ENCODE measurements at regions not wholly inside any gene's neighbourhood (a gene's known extent, or its start where the extent isn't known, plus 50 kb on each side); places are given as distances from the start of the nearest gene placed in this dataset.

DNA sequence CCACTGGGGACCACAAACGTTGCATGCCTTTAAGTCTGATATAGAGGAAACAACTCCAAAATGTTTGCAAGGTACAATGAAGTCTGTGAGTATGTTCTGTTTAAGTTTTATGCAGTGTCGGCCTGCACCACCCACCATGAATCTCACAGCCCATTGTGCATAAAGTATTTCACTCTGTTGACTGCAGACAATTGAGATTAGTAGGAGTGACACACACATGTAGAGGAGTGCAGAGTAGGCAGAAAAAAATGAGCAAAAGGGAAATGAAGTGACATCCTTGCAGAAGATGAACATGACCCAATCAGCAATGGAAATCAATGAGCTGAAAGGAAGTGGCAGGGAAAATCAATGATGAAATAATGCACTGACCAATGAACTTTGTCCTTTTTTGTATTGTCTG is 315.6 kb upstream of the PTPRD start:
- TF ChIP-seq, protein P1, sequence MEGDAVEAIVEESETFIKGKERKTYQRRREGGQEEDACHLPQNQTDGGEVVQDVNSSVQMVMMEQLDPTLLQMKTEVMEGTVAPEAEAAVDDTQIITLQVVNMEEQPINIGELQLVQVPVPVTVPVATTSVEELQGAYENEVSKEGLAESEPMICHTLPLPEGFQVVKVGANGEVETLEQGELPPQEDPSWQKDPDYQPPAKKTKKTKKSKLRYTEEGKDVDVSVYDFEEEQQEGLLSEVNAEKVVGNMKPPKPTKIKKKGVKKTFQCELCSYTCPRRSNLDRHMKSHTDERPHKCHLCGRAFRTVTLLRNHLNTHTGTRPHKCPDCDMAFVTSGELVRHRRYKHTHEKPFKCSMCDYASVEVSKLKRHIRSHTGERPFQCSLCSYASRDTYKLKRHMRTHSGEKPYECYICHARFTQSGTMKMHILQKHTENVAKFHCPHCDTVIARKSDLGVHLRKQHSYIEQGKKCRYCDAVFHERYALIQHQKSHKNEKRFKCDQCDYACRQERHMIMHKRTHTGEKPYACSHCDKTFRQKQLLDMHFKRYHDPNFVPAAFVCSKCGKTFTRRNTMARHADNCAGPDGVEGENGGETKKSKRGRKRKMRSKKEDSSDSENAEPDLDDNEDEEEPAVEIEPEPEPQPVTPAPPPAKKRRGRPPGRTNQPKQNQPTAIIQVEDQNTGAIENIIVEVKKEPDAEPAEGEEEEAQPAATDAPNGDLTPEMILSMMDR (conservative IDR thresholded peaks at IDR 0.05; ENCODE audit: low read depth, low read length) = no peak
- H3K4me3 ChIP-seq (ENCODE audit: low read length) = no peak overlapping the region
- no peak for DNase-seq (ENCODE audit: low read depth)

DNA sequence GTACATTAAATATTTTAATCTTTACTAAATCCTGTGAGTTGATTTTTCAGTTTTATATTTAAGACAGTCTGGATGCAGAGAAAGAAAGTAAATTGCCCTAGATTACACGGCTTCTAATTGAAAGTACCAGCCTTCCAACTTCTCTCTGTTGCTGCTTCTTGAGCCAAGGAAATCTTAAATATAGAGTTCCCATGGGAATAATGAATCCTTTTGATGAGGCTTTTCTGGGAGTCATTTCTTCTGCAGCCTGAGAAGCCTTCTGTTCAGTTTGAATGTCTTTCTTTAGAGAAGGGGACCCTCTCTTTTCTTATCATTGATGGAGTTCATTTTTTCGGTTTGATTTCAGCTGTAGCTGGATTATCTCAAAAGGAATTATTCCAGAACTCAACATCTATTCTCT is 317.3 kb upstream of the PTPRD start:
- DNase-seq (ENCODE audit: low read depth) = no peak
- no peak overlapping the region for H3K4me3 ChIP-seq (ENCODE audit: low read length)
- TF ChIP-seq, protein P1 (conservative IDR thresholded peaks at IDR 0.05; ENCODE audit: low read depth, low read length) = no peak

DNA sequence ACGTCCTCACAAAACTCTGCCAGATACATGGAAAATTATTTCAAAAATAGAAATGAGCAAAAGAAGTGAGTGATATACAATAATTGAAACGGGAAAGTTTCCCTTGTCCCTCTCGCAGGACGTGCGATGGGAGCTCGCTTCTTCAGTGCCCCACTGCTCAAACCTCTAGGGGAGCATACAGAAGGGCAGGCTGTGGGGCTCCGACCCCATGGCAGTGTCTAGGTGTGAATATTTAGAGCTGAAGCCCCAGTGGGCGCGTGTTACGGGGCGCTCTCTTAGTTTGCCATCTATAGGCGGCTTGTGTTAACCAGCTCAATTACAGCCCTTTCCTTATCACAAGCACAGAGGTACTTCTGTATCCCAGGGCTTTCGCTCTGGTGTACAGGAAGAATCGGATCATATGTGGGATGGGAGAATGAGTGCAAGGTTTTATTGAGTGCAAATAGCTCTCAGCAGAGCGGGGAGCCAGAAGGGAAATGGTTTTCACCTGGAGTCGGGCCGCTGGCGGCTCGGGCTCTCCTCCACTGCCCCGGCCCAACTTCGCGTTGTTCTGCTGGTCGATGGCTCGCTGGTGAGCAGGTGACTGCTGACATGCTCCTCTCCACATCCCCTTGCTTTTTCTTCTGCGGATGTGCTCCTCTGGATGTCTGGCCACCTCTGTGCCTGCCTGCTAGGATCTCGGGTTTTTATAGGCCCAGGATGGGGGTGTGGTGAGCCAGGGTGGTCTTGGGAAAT is 334.0 kb upstream of the PTPRD start:
- no peak overlapping the region for H3K4me3 ChIP-seq (ENCODE audit: low read length)
- TF ChIP-seq, protein P1 (conservative IDR thresholded peaks at IDR 0.05; ENCODE audit: low read depth, low read length) = no peak
- DNase-seq (ENCODE audit: low read depth) = no peak

DNA sequence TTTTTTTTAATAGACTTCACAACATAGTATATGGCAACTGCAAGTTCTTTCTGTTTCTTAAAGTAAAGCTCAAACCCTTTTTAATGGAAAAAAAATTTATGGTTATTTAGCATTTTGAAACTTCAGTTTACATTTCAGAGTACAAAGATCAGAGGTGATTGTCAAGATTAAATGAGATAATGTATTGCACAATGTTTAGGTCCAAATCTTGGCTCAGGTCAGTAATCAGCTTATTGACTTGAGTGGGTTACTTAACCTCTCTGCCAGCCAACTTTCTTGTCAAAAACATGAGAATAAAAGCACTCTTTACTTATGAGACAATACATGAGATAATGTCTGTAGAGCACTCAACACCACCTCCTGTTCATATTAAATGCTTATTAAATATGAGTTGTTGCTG is 345.1 kb upstream of the PTPRD start:
- TF ChIP-seq, protein P1 (conservative IDR thresholded peaks at IDR 0.05; ENCODE audit: low read depth, low read length) = no peak
- no peak overlapping the region for H3K4me3 ChIP-seq (ENCODE audit: low read length)
- DNase-seq (ENCODE audit: low read depth) = peak; percentile 6

DNA sequence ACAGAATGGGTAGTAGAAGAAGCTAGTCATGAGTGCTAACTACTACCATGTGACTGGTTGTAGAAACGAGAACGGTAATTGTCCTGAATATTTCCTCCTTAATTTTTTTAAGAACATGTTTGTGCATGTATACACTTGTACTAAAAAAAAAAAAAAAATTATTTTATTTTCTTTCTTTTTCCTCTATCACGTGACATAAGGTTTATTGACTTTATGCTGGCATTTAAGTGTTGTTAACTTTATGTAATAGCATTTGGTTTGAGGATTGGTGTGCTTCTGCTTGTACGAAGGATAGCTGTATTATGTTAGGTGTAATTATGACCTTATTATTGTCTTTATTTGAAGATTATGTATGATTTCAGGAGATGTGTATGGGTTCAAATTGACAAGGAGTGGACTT is 349.1 kb upstream of the PTPRD start:
- TF ChIP-seq, protein P1 (conservative IDR thresholded peaks at IDR 0.05; ENCODE audit: low read depth, low read length) = no peak
- no peak overlapping the region for H3K4me3 ChIP-seq (ENCODE audit: low read length)
- no peak for DNase-seq (ENCODE audit: low read depth)

DNA sequence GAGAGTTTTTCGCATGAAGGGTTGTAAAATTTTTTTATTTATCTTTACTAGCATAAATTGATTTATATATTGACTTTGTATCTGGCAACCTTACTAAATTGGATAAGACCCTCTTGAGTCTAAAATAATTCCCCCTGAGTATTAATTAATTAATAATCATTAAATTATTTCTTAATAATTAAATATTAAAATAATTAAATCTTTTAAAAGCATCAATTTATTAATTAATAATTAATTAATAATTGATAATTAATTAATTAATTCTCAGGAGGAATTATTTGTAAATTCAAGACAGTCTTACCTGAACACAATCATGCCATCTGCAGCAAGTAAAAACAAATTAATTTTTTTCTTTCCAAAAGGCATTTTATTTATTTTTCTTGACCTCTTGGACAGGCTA is 370.4 kb upstream of the PTPRD start:
- no peak overlapping the region for H3K4me3 ChIP-seq (ENCODE audit: low read length)
- TF ChIP-seq, protein P1 (conservative IDR thresholded peaks at IDR 0.05; ENCODE audit: low read depth, low read length) = no peak
- DNase-seq (ENCODE audit: low read depth) = no peak

DNA sequence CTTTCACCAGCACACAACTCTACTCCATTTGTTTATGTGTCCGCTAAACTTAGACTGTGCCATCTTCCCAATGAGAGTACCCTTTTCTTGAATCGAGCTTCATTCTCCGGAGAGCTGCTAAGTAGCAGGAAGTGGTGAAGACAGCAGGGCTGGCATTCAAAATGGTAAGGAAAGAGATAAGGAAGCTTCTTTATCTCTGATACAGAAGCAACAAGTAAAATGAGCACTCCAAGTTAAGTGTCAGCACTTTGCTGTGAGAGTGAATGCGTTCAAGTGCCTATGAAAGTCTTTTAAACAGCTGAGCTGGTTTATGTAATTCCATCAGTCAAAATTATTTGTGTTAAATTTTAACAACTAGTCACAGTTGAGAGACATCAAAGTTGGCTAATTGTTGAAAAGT is 386.8 kb upstream of the PTPRD start:
- TF ChIP-seq, protein P1 (conservative IDR thresholded peaks at IDR 0.05; ENCODE audit: low read depth, low read length) = no peak
- no peak for DNase-seq (ENCODE audit: low read depth)
- no peak overlapping the region for H3K4me3 ChIP-seq (ENCODE audit: low read length)

All from retinal pigment epithelial cell (primary cell).